ENCODE measurements at regions not wholly inside any gene's neighbourhood (a gene's known extent, or its start where the extent isn't known, plus 50 kb on each side); places are given as distances from the start of the nearest gene placed in this dataset.
A peak's percentile ranks its signal among the peaks of the same experiment; 100 is the strongest.

DNA sequence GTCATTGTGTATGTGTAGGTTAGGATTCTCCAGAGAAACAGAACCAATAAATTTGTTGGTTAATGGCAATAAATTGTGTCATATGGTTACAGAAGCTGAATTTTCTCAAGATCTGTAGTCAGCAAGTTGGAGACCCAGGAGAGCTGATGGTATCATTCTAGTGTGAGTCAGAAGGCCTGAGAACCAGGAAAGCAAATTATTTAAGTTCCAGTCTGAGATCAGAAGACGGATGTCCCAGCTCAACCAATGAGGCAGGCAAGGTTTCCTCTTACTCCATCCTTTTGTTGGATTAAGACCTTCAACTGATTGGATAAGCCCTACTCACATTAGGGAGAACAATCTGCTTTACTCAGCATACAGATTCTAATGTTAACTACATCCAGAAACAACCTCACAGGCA lies 656.3 kb downstream of the ANXA1 start:
- no peak overlapping the region for H3K27ac ChIP-seq
- TF ChIP-seq ZFX (IDR thresholded peaks at IDR 0.05), result no peak
- TF ChIP-seq, protein P1, sequence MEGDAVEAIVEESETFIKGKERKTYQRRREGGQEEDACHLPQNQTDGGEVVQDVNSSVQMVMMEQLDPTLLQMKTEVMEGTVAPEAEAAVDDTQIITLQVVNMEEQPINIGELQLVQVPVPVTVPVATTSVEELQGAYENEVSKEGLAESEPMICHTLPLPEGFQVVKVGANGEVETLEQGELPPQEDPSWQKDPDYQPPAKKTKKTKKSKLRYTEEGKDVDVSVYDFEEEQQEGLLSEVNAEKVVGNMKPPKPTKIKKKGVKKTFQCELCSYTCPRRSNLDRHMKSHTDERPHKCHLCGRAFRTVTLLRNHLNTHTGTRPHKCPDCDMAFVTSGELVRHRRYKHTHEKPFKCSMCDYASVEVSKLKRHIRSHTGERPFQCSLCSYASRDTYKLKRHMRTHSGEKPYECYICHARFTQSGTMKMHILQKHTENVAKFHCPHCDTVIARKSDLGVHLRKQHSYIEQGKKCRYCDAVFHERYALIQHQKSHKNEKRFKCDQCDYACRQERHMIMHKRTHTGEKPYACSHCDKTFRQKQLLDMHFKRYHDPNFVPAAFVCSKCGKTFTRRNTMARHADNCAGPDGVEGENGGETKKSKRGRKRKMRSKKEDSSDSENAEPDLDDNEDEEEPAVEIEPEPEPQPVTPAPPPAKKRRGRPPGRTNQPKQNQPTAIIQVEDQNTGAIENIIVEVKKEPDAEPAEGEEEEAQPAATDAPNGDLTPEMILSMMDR (conservative IDR thresholded peaks at IDR 0.05), result no peak

DNA sequence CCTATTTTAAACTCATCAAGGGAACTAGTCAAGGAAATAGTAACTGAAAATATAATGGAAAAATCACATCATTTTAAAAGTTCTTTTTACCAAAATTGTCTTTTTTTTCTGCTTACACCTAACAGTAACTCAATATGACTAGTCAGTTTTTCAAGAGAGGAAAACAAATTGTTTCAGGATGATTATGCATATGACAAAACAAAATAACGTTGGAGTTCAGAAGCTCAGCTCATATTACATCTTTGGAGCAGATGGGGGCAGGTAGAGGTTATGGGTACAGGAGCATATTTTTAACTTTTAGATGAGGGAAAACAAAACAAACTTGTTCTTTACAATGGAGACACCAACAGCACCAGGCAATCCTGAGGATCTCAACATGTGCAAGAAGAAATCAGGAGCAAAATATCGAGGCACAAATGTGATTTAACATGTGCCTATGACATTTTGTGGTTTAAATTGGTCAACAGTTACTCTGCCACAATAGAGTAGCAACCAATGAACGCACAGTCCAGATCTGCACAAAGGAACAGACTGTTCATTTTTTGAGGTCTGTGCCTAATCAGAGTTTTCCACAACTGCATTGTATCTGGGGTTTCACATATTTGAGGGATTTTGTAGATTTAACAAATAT lies 659.0 kb downstream of the ANXA1 start:
- TF ChIP-seq, protein P1 (conservative IDR thresholded peaks at IDR 0.05), result no peak
- TF ChIP-seq ZFX (IDR thresholded peaks at IDR 0.05), result no peak
- H3K27ac ChIP-seq, result no peak overlapping the region

DNA sequence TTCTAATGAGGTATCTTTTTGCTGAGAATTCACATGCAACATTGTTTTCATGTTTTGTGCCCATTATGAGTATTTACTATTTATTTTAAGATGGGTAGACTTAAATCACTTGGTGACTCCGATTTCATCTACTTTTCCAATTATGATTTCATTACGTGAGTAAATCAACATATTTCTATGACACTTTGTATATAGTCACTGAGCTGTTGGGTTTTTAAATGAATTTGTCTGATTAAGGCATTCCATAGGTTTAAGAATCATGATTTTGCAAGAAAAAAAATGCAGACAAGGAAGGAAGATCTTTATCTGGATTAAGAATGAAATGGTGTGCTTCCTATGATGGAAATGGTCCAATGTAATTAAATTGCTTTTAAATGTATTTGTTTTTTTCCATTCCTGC lies 661.9 kb downstream of the ANXA1 start:
- H3K27ac ChIP-seq, result no peak overlapping the region
- TF ChIP-seq ZFX (IDR thresholded peaks at IDR 0.05), result no peak

DNA sequence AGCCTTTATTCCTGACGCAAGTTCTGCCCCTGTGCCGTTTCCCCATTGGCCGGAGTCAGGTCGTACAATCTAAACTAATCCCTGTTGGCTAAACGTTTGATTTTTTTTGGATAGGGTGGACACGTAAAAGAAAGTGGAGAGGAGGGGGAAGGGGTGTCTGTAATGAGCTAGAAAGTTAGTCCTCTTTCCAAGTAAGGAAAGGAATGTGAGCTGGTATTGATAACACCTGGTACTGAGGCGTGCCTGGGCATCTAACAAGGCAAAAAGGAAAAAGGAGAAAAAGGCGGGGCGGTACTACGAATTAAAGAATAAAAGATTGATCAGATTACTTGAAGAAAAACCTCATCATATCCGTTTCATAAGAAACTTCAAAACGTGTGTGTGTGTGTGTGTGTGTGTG lies 665.2 kb downstream of the ANXA1 start:
- no peak overlapping the region for H3K27ac ChIP-seq
- TF ChIP-seq, protein P1 (conservative IDR thresholded peaks at IDR 0.05), result no peak
- no peak for TF ChIP-seq ZFX (IDR thresholded peaks at IDR 0.05)

DNA sequence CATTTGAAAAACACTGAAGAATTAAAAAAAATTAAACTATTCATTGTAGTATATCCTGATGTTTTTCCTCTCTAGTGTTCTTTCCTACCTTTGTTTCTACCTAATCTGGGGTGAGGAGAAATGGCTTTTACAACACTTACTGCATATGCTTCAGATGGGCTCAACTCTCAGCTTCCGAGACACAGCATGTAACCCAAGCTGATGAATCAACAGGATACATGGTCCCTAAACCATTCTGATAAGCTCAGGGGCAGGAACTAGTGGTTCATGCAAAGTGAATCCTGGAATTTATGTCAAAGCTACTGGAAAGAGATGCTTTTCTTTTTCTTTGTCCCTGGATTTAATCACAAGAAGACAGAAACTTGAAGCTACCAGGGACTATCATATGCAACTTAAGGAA lies 672.5 kb upstream of the RORB start:
- no peak for TF ChIP-seq ZFX (IDR thresholded peaks at IDR 0.05)
- TF ChIP-seq, protein P1 (conservative IDR thresholded peaks at IDR 0.05), result no peak
- no peak overlapping the region for H3K27ac ChIP-seq

DNA sequence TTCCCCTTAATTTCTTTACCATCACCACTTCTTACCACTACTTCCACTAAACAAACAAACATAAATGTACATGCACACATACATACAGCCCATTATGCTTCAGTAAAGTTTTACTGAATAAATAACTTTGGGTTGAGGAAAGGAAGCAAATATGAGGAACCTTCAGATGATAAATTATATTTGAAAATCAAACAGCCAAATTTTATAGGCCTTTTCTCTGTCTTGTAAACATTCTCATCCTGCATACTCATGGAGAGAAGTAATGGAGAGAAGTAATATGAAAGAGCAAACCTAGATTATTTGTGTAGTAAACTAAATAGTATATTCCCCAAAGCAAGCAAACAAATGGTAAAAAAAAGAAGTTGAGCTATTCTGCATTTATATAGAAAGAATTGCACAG lies 658.3 kb upstream of the RORB start:
- H3K27ac ChIP-seq, result no peak overlapping the region
- TF ChIP-seq ZFX (IDR thresholded peaks at IDR 0.05), result no peak
- TF ChIP-seq, protein P1 (conservative IDR thresholded peaks at IDR 0.05), result no peak

DNA sequence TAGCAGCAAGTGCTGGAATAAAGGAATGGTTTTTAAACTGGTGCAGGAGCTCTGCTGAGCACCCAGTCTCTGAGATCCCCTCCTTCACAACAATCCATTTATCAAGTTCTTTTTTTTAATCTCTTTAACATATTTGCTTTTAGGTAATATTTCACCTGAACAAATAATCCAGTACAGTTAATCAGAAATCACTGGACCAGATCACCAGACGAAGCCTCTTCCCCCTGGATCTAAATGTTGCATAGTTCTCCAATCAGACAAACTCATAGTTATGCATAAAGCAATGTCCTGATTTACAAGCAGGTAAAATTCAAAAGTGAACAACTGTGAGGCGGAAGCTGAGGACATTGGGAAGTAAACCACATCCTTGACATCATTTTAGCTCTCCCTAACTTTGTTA lies 657.7 kb upstream of the RORB start:
- peak overlapping the region; percentile 46; the same call in 1 of the 2 replicates for H3K27ac ChIP-seq

DNA sequence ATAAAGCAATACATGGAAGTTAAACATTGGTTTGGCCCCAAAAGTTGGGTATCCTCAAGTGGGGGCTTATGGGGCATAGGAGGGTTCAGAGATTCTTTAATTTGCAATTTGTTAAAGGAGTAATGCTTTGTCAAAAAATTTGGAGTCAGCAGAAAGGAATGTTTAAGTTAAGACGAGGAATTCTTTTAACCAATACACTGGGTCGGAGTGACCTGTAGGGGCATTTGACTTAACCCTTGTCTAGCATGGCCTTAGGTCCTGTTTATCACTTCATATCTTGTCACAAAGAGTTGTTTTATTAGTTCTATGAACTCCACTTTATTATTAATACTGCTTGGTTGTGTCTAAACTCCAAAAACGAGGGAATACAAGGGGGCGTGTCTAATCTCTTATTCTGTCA lies 656.1 kb upstream of the RORB start:
- no peak for TF ChIP-seq ZFX (IDR thresholded peaks at IDR 0.05)
- TF ChIP-seq, protein P1 (conservative IDR thresholded peaks at IDR 0.05), result no peak
- no peak overlapping the region; the same call in 1 of the 2 replicates for H3K27ac ChIP-seq

More for the DNA sequence above, 657.7 kb upstream of the RORB start:
- TF ChIP-seq ZFX (IDR thresholded peaks at IDR 0.05), result no peak

Data from C4-2B (cell line).